Esophagus squamous epithelium (tissue), 4 donors: ENCODE measurements at regions not wholly inside any gene's neighbourhood (a gene's known extent, or its start where the extent isn't known, plus 50 kb on each side); places are given as distances from the start of the nearest gene placed in this dataset.

ENCODE experiments used
- POLR2A ChIP-seq, 4 donors: fragments of 450-650 bp; IDR thresholded peaks; one replicate each; pipeline ENCODE4 v1.6.1; 2017; ENCODE audit warnings: antibody characterized with exemption in 4 of 4, mild to moderate bottlenecking in 4 of 4, moderate library complexity in 3 of 4
- TF ChIP-seq, protein P1 (sequence below), 6 experiments: fragments of 450-650 bp in 4 of 6; fragments of 200-600 bp in 2 of 6; sonication (generic) in 2 of 6; IDR thresholded peaks; one replicate each; pipeline ENCODE4 v1.5.1; 2016 to 2019; ENCODE audit warnings: antibody characterized with exemption in 6 of 6, mild to moderate bottlenecking in 4 of 6, moderate library complexity in 4 of 6

DNA sequence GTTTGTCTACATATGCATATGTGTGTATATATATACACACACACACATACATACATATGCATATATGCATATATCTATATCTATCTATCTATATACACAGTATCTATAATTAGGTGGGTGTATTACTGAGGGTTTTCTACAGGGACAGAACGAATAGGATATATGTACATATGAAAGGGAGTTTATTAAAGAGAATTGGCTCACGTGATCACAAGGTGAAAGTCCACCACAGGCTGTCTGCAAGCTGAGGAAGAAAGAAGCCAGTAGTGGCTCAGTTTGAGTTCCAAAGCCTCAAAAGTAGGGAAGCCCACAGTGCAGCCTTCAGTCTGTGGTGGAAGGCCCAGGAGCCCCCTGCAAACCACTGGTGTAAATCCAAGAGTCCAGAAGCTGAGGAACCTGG, 756.0 kb upstream of the ACVR2A start:
- TF ChIP-seq, protein P1, sequence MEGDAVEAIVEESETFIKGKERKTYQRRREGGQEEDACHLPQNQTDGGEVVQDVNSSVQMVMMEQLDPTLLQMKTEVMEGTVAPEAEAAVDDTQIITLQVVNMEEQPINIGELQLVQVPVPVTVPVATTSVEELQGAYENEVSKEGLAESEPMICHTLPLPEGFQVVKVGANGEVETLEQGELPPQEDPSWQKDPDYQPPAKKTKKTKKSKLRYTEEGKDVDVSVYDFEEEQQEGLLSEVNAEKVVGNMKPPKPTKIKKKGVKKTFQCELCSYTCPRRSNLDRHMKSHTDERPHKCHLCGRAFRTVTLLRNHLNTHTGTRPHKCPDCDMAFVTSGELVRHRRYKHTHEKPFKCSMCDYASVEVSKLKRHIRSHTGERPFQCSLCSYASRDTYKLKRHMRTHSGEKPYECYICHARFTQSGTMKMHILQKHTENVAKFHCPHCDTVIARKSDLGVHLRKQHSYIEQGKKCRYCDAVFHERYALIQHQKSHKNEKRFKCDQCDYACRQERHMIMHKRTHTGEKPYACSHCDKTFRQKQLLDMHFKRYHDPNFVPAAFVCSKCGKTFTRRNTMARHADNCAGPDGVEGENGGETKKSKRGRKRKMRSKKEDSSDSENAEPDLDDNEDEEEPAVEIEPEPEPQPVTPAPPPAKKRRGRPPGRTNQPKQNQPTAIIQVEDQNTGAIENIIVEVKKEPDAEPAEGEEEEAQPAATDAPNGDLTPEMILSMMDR (IDR thresholded peaks at IDR 0.05), result no peak
- TF ChIP-seq POLR2A (IDR thresholded peaks at IDR 0.05), result no peak
